Sigmoid colon (tissue), 4 donors: ENCODE measurements at regions not wholly inside any gene's neighbourhood (a gene's known extent, or its start where the extent isn't known, plus 50 kb on each side); places are given as distances from the start of the nearest gene placed in this dataset.

Experiments used
- POLR2A ChIP-seq, 2 donors: fragments of 450-650 bp; IDR thresholded peaks; one replicate each; pipeline ENCODE4 v1.6.1; 2016; ENCODE audit warnings: antibody characterized with exemption in 2 of 2, mild to moderate bottlenecking in 2 of 2, moderate library complexity in 2 of 2
- POLR2AphosphoS5 ChIP-seq, 4 donors: sonication (generic); formaldehyde crosslinking; IDR thresholded peaks; one replicate each; pipeline ENCODE4 v1.6.1; 2017; ENCODE audit warnings: antibody characterized with exemption in 4 of 4
- TF ChIP-seq, protein P1 (sequence below), 4 experiments: fragments of 450-650 bp in 3 of 4; fragments of 200-600 bp in 1 of 4; IDR thresholded peaks; one replicate each; pipeline ENCODE4 v1.5.1; 2016 to 2019; ENCODE audit warnings: antibody characterized with exemption in 4 of 4, mild to moderate bottlenecking in 3 of 4, moderate library complexity in 2 of 4

DNA sequence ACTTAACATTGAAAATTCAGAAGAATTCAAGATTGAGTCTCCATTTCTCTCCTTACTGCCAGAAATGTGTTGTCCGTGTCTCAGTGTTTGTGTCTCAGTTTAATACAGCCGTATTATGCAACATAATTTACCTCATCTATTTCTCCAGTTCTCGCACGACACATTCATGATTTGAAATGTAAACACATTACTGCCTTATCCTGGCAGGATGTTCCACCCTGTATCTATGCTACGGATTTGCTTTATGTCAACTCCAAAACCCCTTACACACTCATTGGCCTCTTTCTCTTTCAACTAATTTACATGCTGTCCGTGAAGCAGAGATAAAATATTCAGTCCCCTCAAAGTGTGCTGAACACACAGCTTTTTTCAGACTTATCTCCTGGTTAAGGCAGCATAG, 653.7 kb upstream of the SEMA3D start:
- TF ChIP-seq, protein P1, sequence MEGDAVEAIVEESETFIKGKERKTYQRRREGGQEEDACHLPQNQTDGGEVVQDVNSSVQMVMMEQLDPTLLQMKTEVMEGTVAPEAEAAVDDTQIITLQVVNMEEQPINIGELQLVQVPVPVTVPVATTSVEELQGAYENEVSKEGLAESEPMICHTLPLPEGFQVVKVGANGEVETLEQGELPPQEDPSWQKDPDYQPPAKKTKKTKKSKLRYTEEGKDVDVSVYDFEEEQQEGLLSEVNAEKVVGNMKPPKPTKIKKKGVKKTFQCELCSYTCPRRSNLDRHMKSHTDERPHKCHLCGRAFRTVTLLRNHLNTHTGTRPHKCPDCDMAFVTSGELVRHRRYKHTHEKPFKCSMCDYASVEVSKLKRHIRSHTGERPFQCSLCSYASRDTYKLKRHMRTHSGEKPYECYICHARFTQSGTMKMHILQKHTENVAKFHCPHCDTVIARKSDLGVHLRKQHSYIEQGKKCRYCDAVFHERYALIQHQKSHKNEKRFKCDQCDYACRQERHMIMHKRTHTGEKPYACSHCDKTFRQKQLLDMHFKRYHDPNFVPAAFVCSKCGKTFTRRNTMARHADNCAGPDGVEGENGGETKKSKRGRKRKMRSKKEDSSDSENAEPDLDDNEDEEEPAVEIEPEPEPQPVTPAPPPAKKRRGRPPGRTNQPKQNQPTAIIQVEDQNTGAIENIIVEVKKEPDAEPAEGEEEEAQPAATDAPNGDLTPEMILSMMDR (IDR thresholded peaks at IDR 0.05): no peak
- TF ChIP-seq POLR2A (IDR thresholded peaks at IDR 0.05) (no peak), POLR2AphosphoS5 (IDR thresholded peaks at IDR 0.05) (no peak)
